NCI-H524 (cell line): ENCODE measurements at regions not wholly inside any gene's neighbourhood (a gene's known extent, or its start where the extent isn't known, plus 50 kb on each side); places are given as distances from the start of the nearest gene placed in this dataset.
"Not testable (repeated sequence)": the region's sequence is repeated elsewhere in the genome, so short reads cannot be mapped to it uniquely, and the experiment has no call there.

Source experiments
- DNase-seq, 2 experiments: peaks; one replicate each; lab custom pipeline; 2025; lab: John Stamatoyannopoulos, UW

- DNase-seq, result no peak
Observed at GRCh38 chr4:13986548-13986947, 359.0 kb upstream of the BOD1L1 start.

- no peak for DNase-seq
Observed at GRCh38 chr4:13988353-13989305, 361.1 kb upstream of the BOD1L1 start.

GRCh38 chr4:13989501-13989900 is 362.0 kb upstream of the BOD1L1 start:
- no peak for DNase-seq

- no peak for DNase-seq
Observed at GRCh38 chr4:13990596-13991589, 363.4 kb upstream of the BOD1L1 start.

- DNase-seq, result no peak
Observed at GRCh38 chr4:13992041-13992440, 364.5 kb upstream of the BOD1L1 start.

- DNase-seq, result no peak
Observed at GRCh38 chr4:13992975-13993520, 365.5 kb upstream of the BOD1L1 start.

GRCh38 chr4:13994016-13994415 is 366.5 kb upstream of the BOD1L1 start:
- no peak for DNase-seq

GRCh38 chr4:13998850-13999445 is 371.4 kb upstream of the BOD1L1 start:
- no peak for DNase-seq

- DNase-seq, result no peak
Observed at GRCh38 chr4:14000091-14000814, 372.7 kb upstream of the BOD1L1 start.

- not testable (repeated sequence) for DNase-seq
Observed at GRCh38 chr4:14002331-14002730, 374.8 kb upstream of the BOD1L1 start.

GRCh38 chr4:14008494-14008893 is 381.0 kb upstream of the BOD1L1 start:
- DNase-seq, result no peak

- peak in 1 of 2 experiments; percentile 6 for DNase-seq
Observed at GRCh38 chr4:14018191-14018853, 390.8 kb upstream of the BOD1L1 start.

- DNase-seq, result no peak
Observed at GRCh38 chr4:14022456-14022855, 394.9 kb upstream of the BOD1L1 start.

GRCh38 chr4:14023036-14023435 is 395.5 kb upstream of the BOD1L1 start:
- DNase-seq, result no peak

- peak in 1 of 2 experiments; percentile 14 for DNase-seq
Observed at GRCh38 chr4:14023896-14024295, 396.4 kb upstream of the BOD1L1 start.

GRCh38 chr4:14025111-14025510 is 397.6 kb upstream of the BOD1L1 start:
- no peak for DNase-seq

GRCh38 chr4:14025891-14026290 is 398.4 kb upstream of the BOD1L1 start:
- no peak for DNase-seq

GRCh38 chr4:14028862-14029261 is 401.3 kb upstream of the BOD1L1 start:
- no peak for DNase-seq

- no peak for DNase-seq
Observed at GRCh38 chr4:14035076-14035475, 407.6 kb upstream of the BOD1L1 start.

- no peak for DNase-seq
Observed at GRCh38 chr4:14043203-14043602, 415.7 kb upstream of the BOD1L1 start.

- DNase-seq, result no peak
Observed at GRCh38 chr4:14046642-14047041, 419.1 kb upstream of the BOD1L1 start.
